ENCODE measurements at regions not wholly inside any gene's neighbourhood (a gene's known extent, or its start where the extent isn't known, plus 50 kb on each side); places are given as distances from the start of the nearest gene placed in this dataset.

DNA sequence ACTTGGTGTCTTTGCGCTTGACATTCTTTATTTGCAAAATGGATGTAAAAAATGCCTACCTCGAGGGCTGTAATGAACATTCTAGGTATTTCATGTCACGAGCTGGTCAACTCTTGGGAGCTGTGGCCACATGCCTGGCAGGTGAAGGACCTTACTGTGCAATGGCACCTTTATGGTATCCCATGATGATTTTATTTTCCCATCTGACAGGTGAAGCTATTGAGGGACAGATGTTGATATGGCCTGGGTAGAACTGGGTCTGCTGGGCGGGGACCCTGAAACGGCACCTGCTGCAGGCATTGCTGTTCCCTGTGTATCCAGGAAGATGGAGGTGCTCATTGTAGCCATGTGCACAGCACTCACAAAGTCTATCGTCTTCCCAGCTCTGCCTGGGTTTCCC is 332.2 kb downstream of the TEX29 start:
- Histone ChIP-seq H3K9me3 (ENCODE audit: low read length) (no peaks in the 10 kb centered on the region), H3K27ac (ENCODE audit: low read length) (no peak overlapping the region), H3K9me2 (ENCODE audit: insufficient read depth, low read length) (no peaks in the 10 kb centered on the region), H4K20me1 (ENCODE audit: insufficient read depth) (no peaks in the 10 kb centered on the region), H2AFZ (ENCODE audit: low read depth, low read length) (no peak overlapping the region), H3K9ac (ENCODE audit: low read length) (no peak overlapping the region), H3K4me2 (ENCODE audit: low read length) (no peak overlapping the region), H3K36me3 (ENCODE audit: insufficient read depth, low read length) (no peaks in the 10 kb centered on the region), H3K79me2 (replicated peaks; ENCODE audit: insufficient read depth, low read length) (no peaks in the 10 kb centered on the region), H3K27me3 (ENCODE audit: insufficient read depth, low read depth, low read length) (no peaks in the 10 kb centered on the region), H3F3A (ENCODE audit: insufficient read depth, low read length, poor library complexity, severe bottlenecking) (no peaks in the 10 kb centered on the region), H3K4me3 (ENCODE audit: low read length) (no peak overlapping the region)
- TF ChIP-seq, protein P1, sequence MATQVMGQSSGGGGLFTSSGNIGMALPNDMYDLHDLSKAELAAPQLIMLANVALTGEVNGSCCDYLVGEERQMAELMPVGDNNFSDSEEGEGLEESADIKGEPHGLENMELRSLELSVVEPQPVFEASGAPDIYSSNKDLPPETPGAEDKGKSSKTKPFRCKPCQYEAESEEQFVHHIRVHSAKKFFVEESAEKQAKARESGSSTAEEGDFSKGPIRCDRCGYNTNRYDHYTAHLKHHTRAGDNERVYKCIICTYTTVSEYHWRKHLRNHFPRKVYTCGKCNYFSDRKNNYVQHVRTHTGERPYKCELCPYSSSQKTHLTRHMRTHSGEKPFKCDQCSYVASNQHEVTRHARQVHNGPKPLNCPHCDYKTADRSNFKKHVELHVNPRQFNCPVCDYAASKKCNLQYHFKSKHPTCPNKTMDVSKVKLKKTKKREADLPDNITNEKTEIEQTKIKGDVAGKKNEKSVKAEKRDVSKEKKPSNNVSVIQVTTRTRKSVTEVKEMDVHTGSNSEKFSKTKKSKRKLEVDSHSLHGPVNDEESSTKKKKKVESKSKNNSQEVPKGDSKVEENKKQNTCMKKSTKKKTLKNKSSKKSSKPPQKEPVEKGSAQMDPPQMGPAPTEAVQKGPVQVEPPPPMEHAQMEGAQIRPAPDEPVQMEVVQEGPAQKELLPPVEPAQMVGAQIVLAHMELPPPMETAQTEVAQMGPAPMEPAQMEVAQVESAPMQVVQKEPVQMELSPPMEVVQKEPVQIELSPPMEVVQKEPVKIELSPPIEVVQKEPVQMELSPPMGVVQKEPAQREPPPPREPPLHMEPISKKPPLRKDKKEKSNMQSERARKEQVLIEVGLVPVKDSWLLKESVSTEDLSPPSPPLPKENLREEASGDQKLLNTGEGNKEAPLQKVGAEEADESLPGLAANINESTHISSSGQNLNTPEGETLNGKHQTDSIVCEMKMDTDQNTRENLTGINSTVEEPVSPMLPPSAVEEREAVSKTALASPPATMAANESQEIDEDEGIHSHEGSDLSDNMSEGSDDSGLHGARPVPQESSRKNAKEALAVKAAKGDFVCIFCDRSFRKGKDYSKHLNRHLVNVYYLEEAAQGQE (IDR thresholded peaks at IDR 0.05; ENCODE audit: borderline replicate concordance): no peak
- TF ChIP-seq EZH2 (IDR thresholded peaks at IDR 0.05; ENCODE audit: borderline replicate concordance, insufficient read depth, low read length, poor library complexity, severe bottlenecking) (no peak), POLR2AphosphoS5 (IDR thresholded peaks at IDR 0.05) (no peak), SMC3 (conservative IDR thresholded peaks at IDR 0.05; ENCODE audit: poor library complexity) (no peak), EP300 (conservative IDR thresholded peaks at IDR 0.05; ENCODE audit: poor library complexity, severe bottlenecking) (no peak), MXI1 (conservative IDR thresholded peaks at IDR 0.05; ENCODE audit: poor library complexity, severe bottlenecking) (no peak), TAF1 (IDR thresholded peaks at IDR 0.05; ENCODE audit: low read depth) (no peak), RAD21 (conservative IDR thresholded peaks at IDR 0.05) (no peak)
- TF ChIP-seq, protein P2, sequence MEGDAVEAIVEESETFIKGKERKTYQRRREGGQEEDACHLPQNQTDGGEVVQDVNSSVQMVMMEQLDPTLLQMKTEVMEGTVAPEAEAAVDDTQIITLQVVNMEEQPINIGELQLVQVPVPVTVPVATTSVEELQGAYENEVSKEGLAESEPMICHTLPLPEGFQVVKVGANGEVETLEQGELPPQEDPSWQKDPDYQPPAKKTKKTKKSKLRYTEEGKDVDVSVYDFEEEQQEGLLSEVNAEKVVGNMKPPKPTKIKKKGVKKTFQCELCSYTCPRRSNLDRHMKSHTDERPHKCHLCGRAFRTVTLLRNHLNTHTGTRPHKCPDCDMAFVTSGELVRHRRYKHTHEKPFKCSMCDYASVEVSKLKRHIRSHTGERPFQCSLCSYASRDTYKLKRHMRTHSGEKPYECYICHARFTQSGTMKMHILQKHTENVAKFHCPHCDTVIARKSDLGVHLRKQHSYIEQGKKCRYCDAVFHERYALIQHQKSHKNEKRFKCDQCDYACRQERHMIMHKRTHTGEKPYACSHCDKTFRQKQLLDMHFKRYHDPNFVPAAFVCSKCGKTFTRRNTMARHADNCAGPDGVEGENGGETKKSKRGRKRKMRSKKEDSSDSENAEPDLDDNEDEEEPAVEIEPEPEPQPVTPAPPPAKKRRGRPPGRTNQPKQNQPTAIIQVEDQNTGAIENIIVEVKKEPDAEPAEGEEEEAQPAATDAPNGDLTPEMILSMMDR (IDR thresholded peaks at IDR 0.05; ENCODE audit: poor library complexity, severe bottlenecking): no peak

DNA sequence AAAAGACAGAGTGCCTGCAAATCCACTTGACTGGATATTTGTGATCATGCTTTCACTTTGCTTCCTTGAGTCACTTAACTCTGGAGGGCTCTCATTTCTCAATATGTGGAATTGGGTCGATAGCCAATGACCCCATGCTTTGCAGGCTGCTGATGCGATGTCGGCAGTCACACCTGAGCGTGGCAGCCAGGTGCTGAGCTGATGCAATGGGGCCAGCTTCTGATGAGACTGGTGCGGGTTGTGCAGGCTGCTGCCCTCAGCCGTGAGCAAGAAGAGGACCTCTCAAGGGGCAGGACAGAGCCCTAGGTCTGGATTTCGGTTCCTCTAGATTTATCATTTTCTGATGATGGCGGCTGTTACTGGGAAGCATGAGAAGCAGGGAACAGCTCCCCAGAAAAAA is 334.1 kb downstream of the TEX29 start:
- no peaks in the 10 kb centered on the region for H3K79me2 ChIP-seq (replicated peaks; ENCODE audit: insufficient read depth, low read length)
- H3K9me3 ChIP-seq (ENCODE audit: low read length): no peaks in the 10 kb centered on the region
- no peaks in the 10 kb centered on the region for H3K36me3 ChIP-seq (ENCODE audit: insufficient read depth, low read length)
- no peak overlapping the region for H3K27ac ChIP-seq (ENCODE audit: low read length)
- no peaks in the 10 kb centered on the region for H3K9me2 ChIP-seq (ENCODE audit: insufficient read depth, low read length)
- H3K27me3 ChIP-seq (ENCODE audit: insufficient read depth, low read depth, low read length): no peaks in the 10 kb centered on the region
- no peak for TF ChIP-seq RAD21 (conservative IDR thresholded peaks at IDR 0.05)
- TF ChIP-seq EZH2 (IDR thresholded peaks at IDR 0.05; ENCODE audit: borderline replicate concordance, insufficient read depth, low read length, poor library complexity, severe bottlenecking): no peak
- TF ChIP-seq, protein P2 (IDR thresholded peaks at IDR 0.05; ENCODE audit: poor library complexity, severe bottlenecking): no peak
- TF ChIP-seq, protein P1 (IDR thresholded peaks at IDR 0.05; ENCODE audit: borderline replicate concordance): no peak
- no peak for TF ChIP-seq TAF1 (IDR thresholded peaks at IDR 0.05; ENCODE audit: low read depth)
- H2AFZ ChIP-seq (ENCODE audit: low read depth, low read length): no peak overlapping the region
- no peaks in the 10 kb centered on the region for H3F3A ChIP-seq (ENCODE audit: insufficient read depth, low read length, poor library complexity, severe bottlenecking)
- H3K4me2 ChIP-seq (ENCODE audit: low read length): no peak overlapping the region
- H4K20me1 ChIP-seq (ENCODE audit: insufficient read depth): no peaks in the 10 kb centered on the region
- H3K9ac ChIP-seq (ENCODE audit: low read length): no peak overlapping the region
- no peak overlapping the region for H3K4me3 ChIP-seq (ENCODE audit: low read length)
